Thyroid gland (tissue), 4 donors: ENCODE measurements at regions not wholly inside any gene's neighbourhood (a gene's known extent, or its start where the extent isn't known, plus 50 kb on each side); places are given as distances from the start of the nearest gene placed in this dataset.

Source experiments
- DNase-seq, 2 donors: peaks; one replicate each; pipeline ENCODE4 v3.0.0-alpha.2; 2019
- H3K27ac ChIP-seq, 3 donors: fragments of 200-600 bp; sonication (generic); 1 replicate in 2 of 3; 2 replicates in 1 of 3; pipeline ENCODE4 v1.5.1; 2016 to 2019; ENCODE audit warnings: mild to moderate bottlenecking in 1 of 3, moderate library complexity in 1 of 3
- H3K27me3 ChIP-seq: fragments of 200-600 bp; sonication (generic); one replicate; pipeline ENCODE4 v1.5.1; 2019
- H3K36me3 ChIP-seq, 2 donors: fragments of 200-600 bp; sonication (generic); one replicate each; pipeline ENCODE4 v1.5.1; 2016 to 2019
- H3K4me1 ChIP-seq, 2 donors: fragments of 200-600 bp; sonication (generic); one replicate each; pipeline ENCODE4 v1.5.1; 2017 to 2019
- H3K4me3 ChIP-seq, 3 donors: fragments of 200-600 bp; sonication (generic); replicated peaks in 1 of 3; 1 replicate in 2 of 3; 2 replicates in 1 of 3; pipeline ENCODE4 v1.5.1; 2016; ENCODE audit warnings: mild to moderate bottlenecking in 1 of 3
- H3K9me3 ChIP-seq: fragments of 200-600 bp; sonication (generic); one replicate; pipeline ENCODE4 v1.5.1; 2017
- CTCF ChIP-seq, 6 experiments: fragments of 200-600 bp in 3 of 6; fragments of 450-650 bp in 3 of 6; sonication (generic) in 3 of 6; IDR thresholded peaks; one replicate each; pipeline ENCODE4 v1.5.1; 2016 to 2019; ENCODE audit warnings: antibody characterized with exemption in 6 of 6, mild to moderate bottlenecking in 2 of 6, inconsistent platforms in 1 of 6, moderate library complexity in 1 of 6
- POLR2A ChIP-seq, 2 donors: fragments of 450-650 bp; IDR thresholded peaks; one replicate each; pipeline ENCODE4 v1.6.1; 2017; ENCODE audit warnings: antibody characterized with exemption in 2 of 2, mild to moderate bottlenecking in 2 of 2, moderate library complexity in 1 of 2
- WGBS, 2 donors: methylation state at CpG; one replicate each; pipeline ENCODE4 v1.1.5; 2017; 5-methylcytosine and 5-hydroxymethylcytosine counted together
- intact Hi-C: fragments of 100-400 bp; cut with DNase I; formaldehyde crosslinking; loops from one replicate; pipeline ENCODE4 v1.15.1; 2023

- Histone ChIP-seq H3K4me3 (no peak overlapping the region), H3K27me3 (no peaks in the 10 kb centered on the region), H3K9me3 (no peaks in the 10 kb centered on the region), H3K36me3 (no peaks in the 10 kb centered on the region), H3K27ac (no peak overlapping the region), H3K4me1 (no peaks in the 10 kb centered on the region)
- WGBS, 2 donors = 64 to 68% methylated on average over 2 of the region's 2 CpGs
- intact Hi-C loops = no loop called here
- no peak for DNase-seq
- TF ChIP-seq POLR2A (IDR thresholded peaks at IDR 0.05) (no peak), CTCF (IDR thresholded peaks at IDR 0.05) (no peak)
Observed at GRCh38 chr4:106607558-106607957, 239.0 kb upstream of the GIMD1 start.

GRCh38 chr4:106604319-106605051 lies 235.9 kb upstream of the GIMD1 start:
- no peaks in the 10 kb centered on the region for H3K36me3 ChIP-seq
- no peak overlapping the region for H3K27ac ChIP-seq
- TF ChIP-seq POLR2A (IDR thresholded peaks at IDR 0.05) = no peak
- TF ChIP-seq CTCF (IDR thresholded peaks at IDR 0.05) = no peak
- DNase-seq = no peak
- H3K9me3 ChIP-seq = no peaks in the 10 kb centered on the region
- intact Hi-C loops = no loop called here
- 83 to 92% methylated on average over 3 of the region's 4 CpGs for WGBS, 2 donors
- H3K4me1 ChIP-seq = no peaks in the 10 kb centered on the region
- no peaks in the 10 kb centered on the region for H3K27me3 ChIP-seq
- H3K4me3 ChIP-seq = no peak overlapping the region

- H3K36me3 ChIP-seq = no peaks in the 10 kb centered on the region
- WGBS, 2 donors = 89 to 95% methylated on average over 3 of the region's 3 CpGs
- no peak for DNase-seq
- intact Hi-C loops = no loop called here
- no peak overlapping the region for H3K4me3 ChIP-seq
- no peaks in the 10 kb centered on the region for H3K4me1 ChIP-seq
- TF ChIP-seq CTCF (IDR thresholded peaks at IDR 0.05) = no peak
- TF ChIP-seq POLR2A (IDR thresholded peaks at IDR 0.05) = no peak
- H3K27ac ChIP-seq = no peak overlapping the region
- no peaks in the 10 kb centered on the region for H3K9me3 ChIP-seq
- H3K27me3 ChIP-seq = no peaks in the 10 kb centered on the region
Observed at GRCh38 chr4:106603471-106603870, 234.9 kb upstream of the GIMD1 start.

GRCh38 chr4:106602711-106603110 lies 234.1 kb upstream of the GIMD1 start:
- 72 to 91% methylated on average over 2 of the region's 2 CpGs for WGBS, 2 donors
- TF ChIP-seq CTCF (IDR thresholded peaks at IDR 0.05) (no peak), POLR2A (IDR thresholded peaks at IDR 0.05) (no peak)
- Histone ChIP-seq H3K4me3 (no peak overlapping the region), H3K27me3 (no peaks in the 10 kb centered on the region), H3K27ac (no peak overlapping the region), H3K36me3 (no peaks in the 10 kb centered on the region), H3K4me1 (no peaks in the 10 kb centered on the region), H3K9me3 (no peaks in the 10 kb centered on the region)
- intact Hi-C loops = no loop called here
- DNase-seq = no peak

GRCh38 chr4:106601519-106601918 lies 232.9 kb upstream of the GIMD1 start:
- DNase-seq = no peak
- Histone ChIP-seq H3K36me3 (no peaks in the 10 kb centered on the region), H3K27me3 (no peaks in the 10 kb centered on the region), H3K9me3 (no peaks in the 10 kb centered on the region), H3K4me1 (no peaks in the 10 kb centered on the region), H3K4me3 (no peak overlapping the region), H3K27ac (no peak overlapping the region)
- intact Hi-C loops = no loop called here
- TF ChIP-seq CTCF (IDR thresholded peaks at IDR 0.05) (no peak), POLR2A (IDR thresholded peaks at IDR 0.05) (no peak)
- WGBS, 2 donors = 80 to 92% methylated on average over 1 of the region's 1 CpG
